ENCODE measurements at regions not wholly inside any gene's neighbourhood (a gene's known extent, or its start where the extent isn't known, plus 50 kb on each side); places are given as distances from the start of the nearest gene placed in this dataset.
"Not testable (repeated sequence)": the region's sequence is repeated elsewhere in the genome, so short reads cannot be mapped to it uniquely, and the experiment has no call there.

- not testable (repeated sequence) for TF ChIP-seq CTCF, EZH2phosphoT487 (IDR thresholded peaks at IDR 0.05)
These were observed 98.1 kb upstream of the RRN3 start for GRCh38 chr16:15192197-15192596.
